Activated naive CD8-positive, alpha-beta T cell treated with anti-CD3 and anti-CD28 coated beads, Interleukin-2, amount 50 U/mL, for 24 hours (primary cell): ENCODE measurements at regions not wholly inside any gene's neighbourhood (a gene's known extent, or its start where the extent isn't known, plus 50 kb on each side); places are given as distances from the start of the nearest gene placed in this dataset.

Experiments
- ATAC-seq: fragments of 150-1000 bp; cut with Tn5 transposase; one replicate; pipeline ENCODE4 v1.10.0; 2021
- DNase-seq: peaks from one replicate; pipeline ENCODE4 v3.0.0; 2021
- H3K27ac Mint-ChIP-seq: one replicate; pipeline ENCODE4 v1.8.0; 2021; ENCODE audit warnings: mild to moderate bottlenecking, mixed read lengths
- H3K27me3 Mint-ChIP-seq: one replicate; pipeline ENCODE4 v1.8.0; 2021; ENCODE audit warnings: mixed read lengths
- H3K36me3 Mint-ChIP-seq: one replicate; pipeline ENCODE4 v1.8.0; 2021; ENCODE audit warnings: low read depth, mixed read lengths
- H3K4me1 Mint-ChIP-seq: one replicate; pipeline ENCODE4 v1.8.0; 2021; ENCODE audit warnings: mixed read lengths
- H3K4me3 Mint-ChIP-seq: one replicate; pipeline ENCODE4 v1.8.0; 2021; ENCODE audit warnings: mild to moderate bottlenecking, moderate library complexity, mixed read lengths
- H3K9me3 Mint-ChIP-seq: one replicate; pipeline ENCODE4 v1.8.0; 2021; ENCODE audit warnings: mixed read lengths

- Mint-ChIP-seq H3K27me3 (no peaks in the 10 kb centered on the region), H3K9me3 (no peaks in the 10 kb centered on the region), H3K4me1 (peaks cover 20% of the 10 kb centered on the region), H3K36me3 (no peaks in the 10 kb centered on the region), H3K27ac (no peak overlapping the region), H3K4me3 (no peak overlapping the region)
- DNase-seq (no peak), ATAC-seq (no peak)
These were observed 287.2 kb upstream of the ATP2B1 start for GRCh38 chr12:89995870-89996269.

- Mint-ChIP-seq H3K4me1 (peaks cover 20% of the 10 kb centered on the region), H3K27ac (no peak overlapping the region)
These were observed 286.3 kb upstream of the ATP2B1 start for GRCh38 chr12:89994911-89995310.

GRCh38 chr12:89993632-89994031 is 285.0 kb upstream of the ATP2B1 start:
- no peaks in the 10 kb centered on the region for H3K27me3 Mint-ChIP-seq
- H3K4me3 Mint-ChIP-seq: no peak overlapping the region
- no peak for ATAC-seq
- H3K4me1 Mint-ChIP-seq: peaks cover 16% of the 10 kb centered on the region
- no peak overlapping the region for H3K27ac Mint-ChIP-seq
- H3K9me3 Mint-ChIP-seq: no peaks in the 10 kb centered on the region
- DNase-seq: no peak
- H3K36me3 Mint-ChIP-seq: no peaks in the 10 kb centered on the region

More at GRCh38 chr12:89994911-89995310, 286.3 kb upstream of the ATP2B1 start:
- Mint-ChIP-seq H3K36me3 (no peaks in the 10 kb centered on the region), H3K9me3 (no peaks in the 10 kb centered on the region), H3K27me3 (no peaks in the 10 kb centered on the region), H3K4me3 (no peak overlapping the region)
- DNase-seq (no peak), ATAC-seq (no peak)

GRCh38 chr12:89992668-89993451 is 284.2 kb upstream of the ATP2B1 start:
- peaks cover 16% of the 10 kb centered on the region for H3K4me1 Mint-ChIP-seq
- H3K27ac Mint-ChIP-seq: no peak overlapping the region
- ATAC-seq (no peak), DNase-seq (no peak)
- H3K4me3 Mint-ChIP-seq: no peak overlapping the region
- H3K27me3 Mint-ChIP-seq: no peaks in the 10 kb centered on the region
- no peaks in the 10 kb centered on the region for H3K36me3 Mint-ChIP-seq
- no peaks in the 10 kb centered on the region for H3K9me3 Mint-ChIP-seq

- no peak overlapping the region for H3K27ac Mint-ChIP-seq
These were observed 283.4 kb upstream of the ATP2B1 start for GRCh38 chr12:89991807-89992590.

GRCh38 chr12:89988188-89988915 is 279.7 kb upstream of the ATP2B1 start:
- Mint-ChIP-seq H3K4me3 (no peak overlapping the region), H3K9me3 (no peaks in the 10 kb centered on the region), H3K27ac (no peak overlapping the region), H3K27me3 (no peaks in the 10 kb centered on the region), H3K4me1 (peaks cover 14% of the 10 kb centered on the region), H3K36me3 (no peaks in the 10 kb centered on the region)
- DNase-seq: no peak
- ATAC-seq: no peak

More at GRCh38 chr12:89991807-89992590, 283.4 kb upstream of the ATP2B1 start:
- Mint-ChIP-seq H3K4me3 (no peak overlapping the region), H3K4me1 (peaks cover 16% of the 10 kb centered on the region), H3K36me3 (no peaks in the 10 kb centered on the region), H3K9me3 (no peaks in the 10 kb centered on the region), H3K27me3 (no peaks in the 10 kb centered on the region)
- ATAC-seq: no peak
- DNase-seq: no peak

- Mint-ChIP-seq H3K9me3 (no peaks in the 10 kb centered on the region), H3K4me1 (no peaks in the 10 kb centered on the region), H3K36me3 (no peaks in the 10 kb centered on the region), H3K27ac (no peak overlapping the region), H3K4me3 (no peak overlapping the region), H3K27me3 (no peaks in the 10 kb centered on the region)
- ATAC-seq: no peak
- no peak for DNase-seq
These were observed 277.3 kb upstream of the ATP2B1 start for GRCh38 chr12:89985935-89986334.

GRCh38 chr12:89984846-89985245 is 276.2 kb upstream of the ATP2B1 start:
- H3K4me1 Mint-ChIP-seq: no peaks in the 10 kb centered on the region
- no peak overlapping the region for H3K4me3 Mint-ChIP-seq
- H3K27me3 Mint-ChIP-seq: no peaks in the 10 kb centered on the region
- H3K36me3 Mint-ChIP-seq: no peaks in the 10 kb centered on the region
- H3K9me3 Mint-ChIP-seq: no peaks in the 10 kb centered on the region
- ATAC-seq (no peak), DNase-seq (no peak)
- H3K27ac Mint-ChIP-seq: no peak overlapping the region

- Mint-ChIP-seq H3K4me1 (no peaks in the 10 kb centered on the region), H3K4me3 (no peak overlapping the region), H3K36me3 (no peaks in the 10 kb centered on the region), H3K27ac (no peak overlapping the region), H3K9me3 (no peaks in the 10 kb centered on the region), H3K27me3 (no peaks in the 10 kb centered on the region)
- DNase-seq: no peak
- no peak for ATAC-seq
These were observed 275.0 kb upstream of the ATP2B1 start for GRCh38 chr12:89983622-89984021.

GRCh38 chr12:89980236-89980635 is 271.6 kb upstream of the ATP2B1 start:
- H3K27me3 Mint-ChIP-seq: no peaks in the 10 kb centered on the region
- H3K4me3 Mint-ChIP-seq: no peak overlapping the region
- no peak for DNase-seq
- peaks cover 4% of the 10 kb centered on the region for H3K9me3 Mint-ChIP-seq
- no peaks in the 10 kb centered on the region for H3K36me3 Mint-ChIP-seq
- peaks cover 2% of the 10 kb centered on the region for H3K4me1 Mint-ChIP-seq
- H3K27ac Mint-ChIP-seq: no peak overlapping the region
- ATAC-seq: no peak

- no peaks in the 10 kb centered on the region for H3K36me3 Mint-ChIP-seq
- no peaks in the 10 kb centered on the region for H3K27me3 Mint-ChIP-seq
- DNase-seq: no peak
- no peak for ATAC-seq
- H3K9me3 Mint-ChIP-seq: peaks cover 5% of the 10 kb centered on the region
- H3K4me1 Mint-ChIP-seq: peaks cover 3% of the 10 kb centered on the region
- no peak overlapping the region for H3K27ac Mint-ChIP-seq
- H3K4me3 Mint-ChIP-seq: no peak overlapping the region
These were observed 268.9 kb upstream of the ATP2B1 start for GRCh38 chr12:89977405-89978085.

- Mint-ChIP-seq H3K4me3 (no peak overlapping the region), H3K27ac (no peak overlapping the region), H3K9me3 (peaks cover 5% of the 10 kb centered on the region), H3K36me3 (no peaks in the 10 kb centered on the region), H3K27me3 (no peaks in the 10 kb centered on the region), H3K4me1 (peaks cover 3% of the 10 kb centered on the region)
- DNase-seq: no peak
- ATAC-seq: no peak
These were observed 268.2 kb upstream of the ATP2B1 start for GRCh38 chr12:89976866-89977265.

GRCh38 chr12:89975574-89975973 is 266.9 kb upstream of the ATP2B1 start:
- H3K36me3 Mint-ChIP-seq: no peaks in the 10 kb centered on the region
- H3K9me3 Mint-ChIP-seq: peaks cover 5% of the 10 kb centered on the region
- DNase-seq: no peak
- peaks cover 12% of the 10 kb centered on the region for H3K4me1 Mint-ChIP-seq
- H3K27ac Mint-ChIP-seq: no peak overlapping the region
- no peak for ATAC-seq
- no peaks in the 10 kb centered on the region for H3K27me3 Mint-ChIP-seq
- no peak overlapping the region for H3K4me3 Mint-ChIP-seq

GRCh38 chr12:89971880-89972279 is 263.2 kb upstream of the ATP2B1 start:
- ATAC-seq (no peak), DNase-seq (no peak)
- Mint-ChIP-seq H3K4me3 (no peak overlapping the region), H3K27ac (no peak overlapping the region), H3K27me3 (peaks cover 2% of the 10 kb centered on the region), H3K36me3 (no peaks in the 10 kb centered on the region), H3K9me3 (peaks cover 5% of the 10 kb centered on the region), H3K4me1 (peaks cover 12% of the 10 kb centered on the region)
